Putamen (tissue), 1 donor: ENCODE measurements at regions not wholly inside any gene's neighbourhood (a gene's known extent, or its start where the extent isn't known, plus 50 kb on each side); places are given as distances from the start of the nearest gene placed in this dataset.
"Not testable (repeated sequence)": the region's sequence is repeated elsewhere in the genome, so short reads cannot be mapped to it uniquely, and the experiment has no call there.

Source experiments
- DNase-seq: peaks from one replicate; pipeline ENCODE4 v3.0.0-alpha.2; 2016; ENCODE audit warnings: low spot score

- DNase-seq: no peak
Observed at GRCh38 chr4:126850286-126850685, 782.5 kb upstream of the INTU start.

- no peak for DNase-seq
Observed at GRCh38 chr4:126851391-126851790, 781.4 kb upstream of the INTU start.

GRCh38 chr4:126853715-126854114, 779.0 kb upstream of the INTU start:
- DNase-seq: no peak

GRCh38 chr4:126856906-126857305, 775.9 kb upstream of the INTU start:
- no peak for DNase-seq

GRCh38 chr4:126859314-126859713, 773.4 kb upstream of the INTU start:
- DNase-seq: no peak

- no peak for DNase-seq
Observed at GRCh38 chr4:126859872-126860271, 772.9 kb upstream of the INTU start.

- no peak for DNase-seq
Observed at GRCh38 chr4:126860308-126860707, 772.4 kb upstream of the INTU start.

GRCh38 chr4:126869967-126870366, 762.8 kb upstream of the INTU start:
- no peak for DNase-seq

GRCh38 chr4:126871810-126872209, 760.9 kb upstream of the INTU start:
- no peak for DNase-seq

GRCh38 chr4:126874533-126874932, 758.2 kb upstream of the INTU start:
- DNase-seq: no peak

- no peak for DNase-seq
Observed at GRCh38 chr4:126888968-126889367, 743.8 kb upstream of the INTU start.

- no peak for DNase-seq
Observed at GRCh38 chr4:126890383-126890782, 742.4 kb upstream of the INTU start.

- no peak for DNase-seq
Observed at GRCh38 chr4:126890994-126891393, 741.8 kb upstream of the INTU start.

- no peak for DNase-seq
Observed at GRCh38 chr4:126894963-126895362, 737.8 kb upstream of the INTU start.

GRCh38 chr4:126895988-126896570, 736.7 kb upstream of the INTU start:
- DNase-seq: no peak

GRCh38 chr4:126897038-126897437, 735.7 kb upstream of the INTU start:
- no peak for DNase-seq

- no peak for DNase-seq
Observed at GRCh38 chr4:126898815-126899214, 733.9 kb upstream of the INTU start.

- DNase-seq: no peak
Observed at GRCh38 chr4:126899331-126899801, 733.4 kb upstream of the INTU start.

- no peak for DNase-seq
Observed at GRCh38 chr4:126906466-126906865, 726.3 kb upstream of the INTU start.

- DNase-seq: no peak
Observed at GRCh38 chr4:126907389-126907788, 725.4 kb upstream of the INTU start.

GRCh38 chr4:126916049-126916625, 716.6 kb upstream of the INTU start:
- DNase-seq: no peak

GRCh38 chr4:126916626-126917140, 716.1 kb upstream of the INTU start:
- DNase-seq: no peak

- not testable (repeated sequence) for DNase-seq
Observed at GRCh38 chr4:126922328-126922938, 710.3 kb upstream of the INTU start.
